HCT116 (cell line): ENCODE measurements at regions not wholly inside any gene's neighbourhood (a gene's known extent, or its start where the extent isn't known, plus 50 kb on each side); places are given as distances from the start of the nearest gene placed in this dataset.

Source experiments
- CTCF ChIP-seq, 3 experiments: fragments of 200-600 bp in 1 of 3; sonication (generic) in 1 of 3; IDR thresholded peaks in 2 of 3; conservative IDR thresholded peaks in 1 of 3; 2 replicates each; pipeline ENCODE4 v1.5.1; 2012 to 2017; ENCODE audit warnings: low read depth in 2 of 3, low read length in 2 of 3, antibody characterized with exemption in 1 of 3, borderline replicate concordance in 1 of 3, control low read depth in 1 of 3, mild to moderate bottlenecking in 1 of 3, mixed read lengths in 1 of 3, mixed run types in 1 of 3, moderate library complexity in 1 of 3; ENCODE audit not compliant: insufficient read depth in 1 of 3
- EZH2 ChIP-seq: fragments of 200-600 bp; sonication (generic); IDR thresholded peaks from 2 replicates; pipeline ENCODE4 v1.6.1; 2017; ENCODE audit warnings: antibody characterized with exemption, mixed run types
- JUND ChIP-seq: IDR thresholded peaks from 2 replicates; pipeline ENCODE4 v1.6.1; 2012
- POLR2A ChIP-seq: IDR thresholded peaks from 2 replicates; pipeline ENCODE4 v1.7.0; 2011; ENCODE audit warnings: borderline replicate concordance; ENCODE audit not compliant: insufficient read depth, insufficient read length; ENCODE audit errors: extremely low read depth
- SP1 ChIP-seq: IDR thresholded peaks from 2 replicates; pipeline ENCODE4 v1.6.1; 2012; ENCODE audit warnings: low read depth
- SRF ChIP-seq: IDR thresholded peaks from 2 replicates; pipeline ENCODE4 v1.6.1; 2012; ENCODE audit warnings: low read depth

- TF ChIP-seq CTCF (IDR thresholded peaks at IDR 0.05 in 2 of 3, conservative IDR thresholded peaks at IDR 0.05 in 1 of 3; ENCODE audit: borderline replicate concordance in 1 of 3, insufficient read depth in 1 of 3, low read depth in 2 of 3, low read length in 2 of 3) (no peak), POLR2A (no peak), SP1 (no peak), JUND (no peak), EZH2 (no peak), SRF (no peak)
Measured at GRCh38 chr5:38782180-38782835, 63.5 kb upstream of the OSMR start.
